Keratinocyte (primary cell): ENCODE measurements at regions not wholly inside any gene's neighbourhood (a gene's known extent, or its start where the extent isn't known, plus 50 kb on each side); places are given as distances from the start of the nearest gene placed in this dataset.

Experiments used
- DNase-seq: peaks from one replicate; pipeline ENCODE4 v3.0.0-alpha.2; 2011; ENCODE audit warnings: low read depth, missing footprints, low spot score
- FAIRE-seq: peaks from 2 replicates; lab custom pipeline; 2011; peaks lifted over from hg19 to GRCh38; lab: Jason Lieb, UNC
- H2AFZ ChIP-seq: 2 replicates; pipeline ENCODE4 v1.6.0; 2012; ENCODE audit warnings: low read length, control low read depth, inconsistent platforms; ENCODE audit not compliant: control insufficient read depth
- H3K27ac ChIP-seq: 2 replicates; pipeline ENCODE4 v1.5.1; 2011; ENCODE audit warnings: low read length; ENCODE audit not compliant: control insufficient read depth, insufficient read depth
- H3K27me3 ChIP-seq: 3 replicates; pipeline ENCODE4 v1.6.0; 2011; ENCODE audit warnings: low read length; ENCODE audit not compliant: control insufficient read depth, insufficient read depth; ENCODE audit errors: extremely low read depth
- H3K36me3 ChIP-seq, 2 experiments: 2 replicates in 1 of 2; 3 replicates in 1 of 2; pipeline ENCODE4 v1.5.1; 2011; ENCODE audit warnings: low read length in 2 of 2, mild to moderate bottlenecking in 1 of 2; ENCODE audit not compliant: control insufficient read depth in 2 of 2, insufficient read depth in 2 of 2; ENCODE audit errors: extremely low read depth in 1 of 2
- H3K4me1 ChIP-seq: 3 replicates; pipeline ENCODE4 v1.5.1; 2011; ENCODE audit warnings: low read length; ENCODE audit not compliant: control insufficient read depth, insufficient read depth; ENCODE audit errors: extremely low read depth
- H3K4me2 ChIP-seq: 3 replicates; pipeline ENCODE4 v1.6.0; 2011; ENCODE audit warnings: low read depth, low read length; ENCODE audit not compliant: control insufficient read depth, insufficient read depth; ENCODE audit errors: extremely low read depth
- H3K4me3 ChIP-seq, 3 experiments: fragments of 200-600 bp in 1 of 3; sonication (generic) in 1 of 3; 2 replicates in 2 of 3; 3 replicates in 1 of 3; pipeline ENCODE4 v1.5.1; 2011 to 2016; ENCODE audit warnings: low read length in 3 of 3, mild to moderate bottlenecking in 3 of 3, control low read depth in 2 of 3, inconsistent platforms in 1 of 3, low read depth in 1 of 3, mixed read lengths in 1 of 3, mixed run types in 1 of 3, moderate library complexity in 1 of 3; ENCODE audit not compliant: control insufficient read depth in 2 of 3, insufficient read depth in 2 of 3; ENCODE audit errors: extremely low read depth in 1 of 3
- H3K79me2 ChIP-seq: 2 replicates; pipeline ENCODE4 v1.6.0; 2012; ENCODE audit warnings: low read length; ENCODE audit not compliant: control insufficient read depth, insufficient read depth
- H3K9ac ChIP-seq: 3 replicates; pipeline ENCODE4 v1.6.0; 2011; ENCODE audit warnings: low read length; ENCODE audit not compliant: control insufficient read depth, insufficient read depth; ENCODE audit errors: extremely low read depth
- H3K9me1 ChIP-seq: 3 replicates; pipeline ENCODE4 v1.6.0; 2011; ENCODE audit warnings: low read length; ENCODE audit not compliant: control insufficient read depth, insufficient read depth; ENCODE audit errors: extremely low read depth
- H3K9me3 ChIP-seq: 2 replicates; pipeline ENCODE4 v1.5.1; 2012; ENCODE audit warnings: low read depth, low read length; ENCODE audit not compliant: control insufficient read depth
- H4K20me1 ChIP-seq: 3 replicates; pipeline ENCODE4 v1.6.0; 2011; ENCODE audit warnings: low read length; ENCODE audit not compliant: control insufficient read depth, insufficient read depth; ENCODE audit errors: extremely low read depth
- CTCF ChIP-seq, 3 experiments: IDR thresholded peaks in 1 of 3; conservative IDR thresholded peaks in 1 of 3; optimal IDR thresholded peaks in 1 of 3; 2 replicates in 2 of 3; 3 replicates in 1 of 3; pipeline versions ENCODE3 to v1.5.1; 2011; ENCODE audit warnings: low read length in 3 of 3, mild to moderate bottlenecking in 3 of 3, moderate library complexity in 2 of 3, control low read depth in 1 of 3, inconsistent platforms in 1 of 3; ENCODE audit not compliant: insufficient read depth in 2 of 3; ENCODE audit errors: extremely low read depth in 1 of 3
- EZH2 ChIP-seq: IDR thresholded peaks from one replicate; pipeline ENCODE4 v1.6.1; 2012; ENCODE audit warnings: inconsistent platforms, mild to moderate bottlenecking, low read length, moderate library complexity
- dilution Hi-C: fragments of 300-500 bp; cut with MboI; formaldehyde crosslinking; loops from one replicate; pipeline ENCODE4 v1.7.0; 2020; ENCODE audit warnings: low sequenced_read_pairs; ENCODE audit not compliant: extremely low pct_ligation_motif_present

GRCh38 chr13:88637935-88638334, 966.8 kb downstream of the SLITRK5 start:
- FAIRE-seq (no peak), DNase-seq (no peak)
- H3K4me2 ChIP-seq = no peak overlapping the region
- H3K27me3 ChIP-seq = no peaks in the 10 kb centered on the region
- H3K4me1 ChIP-seq = no peaks in the 10 kb centered on the region
- no peak overlapping the region for H3K4me3 ChIP-seq
- no peaks in the 10 kb centered on the region for H3K36me3 ChIP-seq
- H3K9ac ChIP-seq = no peak overlapping the region
- H3K79me2 ChIP-seq = no peaks in the 10 kb centered on the region
- no peak overlapping the region for H2AFZ ChIP-seq
- H3K27ac ChIP-seq = no peak overlapping the region
- TF ChIP-seq CTCF (optimal IDR thresholded peaks at IDR 0.05 in 1 of 3, IDR thresholded peaks at IDR 0.05 in 1 of 3, conservative IDR thresholded peaks at IDR 0.05 in 1 of 3; ENCODE audit: extremely low read depth in 1 of 3, insufficient read depth in 2 of 3, low read length in 3 of 3) (no peak), EZH2 (no peak)
- no peaks in the 10 kb centered on the region for H3K9me3 ChIP-seq
- dilution Hi-C loops = no loop called here
- H4K20me1 ChIP-seq = no peaks in the 10 kb centered on the region
- H3K9me1 ChIP-seq = no peaks in the 10 kb centered on the region

DNA sequence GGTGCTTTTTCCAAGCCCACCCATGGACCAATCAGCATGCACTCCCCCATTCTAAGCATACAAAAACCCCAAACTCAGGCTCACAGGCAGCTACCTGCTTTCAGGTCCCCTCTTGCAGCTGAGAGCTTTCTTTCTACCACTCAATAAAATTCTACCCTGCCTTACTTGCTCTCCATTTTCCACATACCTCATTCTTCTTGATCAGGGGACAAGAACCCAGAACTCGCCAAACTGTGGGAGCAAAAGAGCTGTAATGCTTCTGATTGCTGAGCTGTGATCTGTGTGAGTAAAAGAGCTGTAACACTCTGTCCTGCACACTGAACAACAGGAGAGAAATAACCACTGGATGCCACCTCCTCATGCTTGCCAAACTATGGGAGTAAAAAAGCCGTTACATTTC, 972.1 kb downstream of the SLITRK5 start:
- FAIRE-seq = no peak
- Histone ChIP-seq H3K27me3 (no peaks in the 10 kb centered on the region), H3K9ac (no peak overlapping the region), H2AFZ (no peak overlapping the region), H3K4me1 (no peaks in the 10 kb centered on the region), H3K36me3 (no peaks in the 10 kb centered on the region), H3K9me3 (no peaks in the 10 kb centered on the region), H3K4me3 (no peak overlapping the region), H3K9me1 (no peaks in the 10 kb centered on the region), H4K20me1 (no peaks in the 10 kb centered on the region), H3K27ac (no peak overlapping the region), H3K4me2 (no peak overlapping the region), H3K79me2 (no peaks in the 10 kb centered on the region)
- TF ChIP-seq EZH2 (no peak), CTCF (optimal IDR thresholded peaks at IDR 0.05 in 1 of 3, IDR thresholded peaks at IDR 0.05 in 1 of 3, conservative IDR thresholded peaks at IDR 0.05 in 1 of 3; ENCODE audit: extremely low read depth in 1 of 3, insufficient read depth in 2 of 3, low read length in 3 of 3) (no peak)
- no peak for DNase-seq
- dilution Hi-C loops = no loop called here
